HepG2 (cell line): ENCODE measurements at regions not wholly inside any gene's neighbourhood (a gene's known extent, or its start where the extent isn't known, plus 50 kb on each side); places are given as distances from the start of the nearest gene placed in this dataset.

Experiments used
- ATAC-seq: fragments of 200-7000 bp; cut with Tn5 transposase; 3 replicates; pipeline ENCODE4 v1.9.1; 2020; ENCODE audit warnings: mild to moderate bottlenecking, moderate library complexity
- BruUV-seq: library from RNA; stranded (reverse); fragments of 400-500 nt; replicated peaks from 2 replicates; lab custom pipeline; 2021; lab: Mats Ljungman, UMichigan
- CTCF ChIA-PET: fragments of 300-600 bp; formaldehyde crosslinking; extraction: SDS; loops from one replicate; lab custom pipeline; 2021; ENCODE audit warnings: low total read pairs, inconsistent platforms, low intra/inter-chr PET ratio; lab: Yijun Ruan, JAX
- POLR2A ChIA-PET: fragments of 350-600 bp; sonication (Branson Sonifier 250); formaldehyde crosslinking; loops from one replicate; lab custom pipeline; 2020; ENCODE audit warnings: antibody characterized with exemption, inconsistent platforms; lab: Yijun Ruan, JAX
- DNase-seq: peaks from one replicate; pipeline ENCODE4 v3.0.0-alpha.2; 2015; ENCODE audit warnings: low spot score
- FAIRE-seq: peaks from 3 replicates; lab custom pipeline; 2011; peaks lifted over from hg19 to GRCh38; lab: Jason Lieb, UNC
- H2AFZ ChIP-seq: one replicate; pipeline ENCODE4 v1.6.1; 2011; ENCODE audit warnings: low read length, inconsistent platforms
- H3K27ac ChIP-seq: fragments of 300-600 bp; 3 replicates; pipeline ENCODE4 v1.8.0; 2011; ENCODE audit warnings: mixed run types, mild to moderate bottlenecking, mixed read lengths, low read length, inconsistent platforms; ENCODE audit not compliant: insufficient read depth; ENCODE audit errors: extremely low read length
- H3K27me3 ChIP-seq, 2 experiments: fragments of 200-600 bp in 1 of 2; 2 replicates in 1 of 2; 3 replicates in 1 of 2; pipeline versions ENCODE4 v1.6.0 to v1.8.0; 2011; ENCODE audit warnings: low read length in 2 of 2, mild to moderate bottlenecking in 2 of 2, moderate library complexity in 2 of 2, inconsistent platforms in 1 of 2; ENCODE audit not compliant: insufficient read depth in 2 of 2, control insufficient read depth in 1 of 2
- H3K36me3 ChIP-seq, 2 experiments: fragments of 200-600 bp in 1 of 2; replicated peaks in 1 of 2; 2 replicates in 1 of 2; 3 replicates in 1 of 2; pipeline versions ENCODE4 v1.5.1 to v1.8.0; 2011; ENCODE audit warnings: low read length in 2 of 2, inconsistent platforms in 1 of 2; ENCODE audit not compliant: insufficient read depth in 2 of 2, control insufficient read depth in 1 of 2
- H3K4me1 ChIP-seq: 2 replicates; pipeline ENCODE4 v1.5.1; 2012; ENCODE audit warnings: low read length, inconsistent platforms; ENCODE audit not compliant: insufficient read depth
- H3K4me2 ChIP-seq: 2 replicates; pipeline ENCODE4 v1.6.0; 2011; ENCODE audit warnings: low read depth, low read length, inconsistent platforms
- H3K4me3 ChIP-seq, 3 experiments: fragments of 200-600 bp in 1 of 3; sonication (generic), shearing (Covaris generic) in 1 of 3; replicated peaks in 1 of 3; 2 replicates each; pipeline ENCODE4 v1.5.1; 2011 to 2016; ENCODE audit warnings: low read length in 3 of 3, inconsistent platforms in 2 of 3, low read depth in 2 of 3, mild to moderate bottlenecking in 2 of 3, control low read depth in 1 of 3, mixed read lengths in 1 of 3; ENCODE audit not compliant: insufficient read depth in 1 of 3
- H3K79me2 ChIP-seq: one replicate; pipeline ENCODE4 v1.6.1; 2011; ENCODE audit warnings: low read length, inconsistent platforms; ENCODE audit not compliant: insufficient read depth
- H3K9ac ChIP-seq: 2 replicates; pipeline ENCODE4 v1.6.0; 2011; ENCODE audit warnings: mild to moderate bottlenecking, low read depth, low read length, inconsistent platforms; ENCODE audit not compliant: insufficient read depth
- H3K9me3 ChIP-seq: 2 replicates; pipeline ENCODE4 v1.5.1; 2012; ENCODE audit warnings: mild to moderate bottlenecking, low read length
- H4K20me1 ChIP-seq: 2 replicates; pipeline ENCODE4 v1.6.0; 2011; ENCODE audit warnings: inconsistent platforms, mild to moderate bottlenecking, low read length, moderate library complexity; ENCODE audit not compliant: insufficient read depth
- DMAP1 ChIP-seq: IDR thresholded peaks from 2 replicates; pipeline ENCODE4 v1.6.1; 2016
- ELF3 ChIP-seq: IDR thresholded peaks from 2 replicates; pipeline ENCODE4 v1.6.1; 2016; ENCODE audit warnings: missing genetic modification reagents, missing compliant biosample characterization
- GABPB1 ChIP-seq: IDR thresholded peaks from 2 replicates; pipeline ENCODE4 v1.6.1; 2016; ENCODE audit warnings: mild to moderate bottlenecking, missing genetic modification reagents, moderate library complexity, missing compliant biosample characterization
- NFIC ChIP-seq: IDR thresholded peaks from 2 replicates; pipeline ENCODE4 v1.6.1; 2012; ENCODE audit warnings: mild to moderate bottlenecking, low read length, inconsistent platforms
- NR1H2 ChIP-seq: sonication (generic); formaldehyde crosslinking; IDR thresholded peaks from 2 replicates; pipeline ENCODE4 v1.8.1; 2022; ENCODE audit warnings: low read depth, missing genetic modification reagents, borderline replicate concordance
- PAF1 ChIP-seq: IDR thresholded peaks from 2 replicates; pipeline ENCODE4 v1.6.1; 2016; ENCODE audit warnings: missing genetic modification reagents, missing compliant biosample characterization
- PAWR ChIP-seq: sonication (generic); formaldehyde crosslinking; IDR thresholded peaks from 2 replicates; pipeline ENCODE4 v1.4.0; 2020; ENCODE audit warnings: missing genetic modification reagents, mild to moderate bottlenecking, borderline replicate concordance
- RARG ChIP-seq: sonication (generic); formaldehyde crosslinking; IDR thresholded peaks from 2 replicates; pipeline ENCODE4 v1.4.0; 2020; ENCODE audit warnings: low read depth, mild to moderate bottlenecking, missing genetic modification reagents
- SIN3A ChIP-seq: IDR thresholded peaks from 2 replicates; pipeline ENCODE4 v1.6.1; 2011; ENCODE audit warnings: low read depth, mild to moderate bottlenecking, control low read depth, low read length, borderline replicate concordance
- SIN3B ChIP-seq: fragments of 150-350 bp; IDR thresholded peaks from 2 replicates; pipeline ENCODE4 v1.6.1; 2014; ENCODE audit warnings: low read length
- SP140L ChIP-seq: sonication (generic); formaldehyde crosslinking; IDR thresholded peaks from 2 replicates; pipeline ENCODE4 v1.4.0; 2020; ENCODE audit warnings: missing genetic modification reagents, borderline replicate concordance
- SUZ12 ChIP-seq: fragments of 150-350 bp; IDR thresholded peaks from 2 replicates; pipeline ENCODE4 v1.6.1; 2014; ENCODE audit warnings: low read depth, low read length
- TBX2 ChIP-seq: sonication (generic); formaldehyde crosslinking; IDR thresholded peaks from 2 replicates; pipeline ENCODE4 v1.5.0; 2020; ENCODE audit warnings: missing genetic modification reagents, mild to moderate bottlenecking, borderline replicate concordance
- ZSCAN31 ChIP-seq: sonication (generic); formaldehyde crosslinking; IDR thresholded peaks from 2 replicates; pipeline ENCODE4 v1.5.0; 2020; ENCODE audit warnings: low read depth, mild to moderate bottlenecking, missing genetic modification reagents
- WGBS: methylation state at CpG from one replicate; pipeline ENCODE4 v1.1.6; 2017; ENCODE audit warnings: low lambda C conversion rate; 5-methylcytosine and 5-hydroxymethylcytosine counted together
- in situ Hi-C: cut with HindIII; loops from 2 replicates; pipeline ENCODE4 v1.10.0; 2017; ENCODE audit warnings: low pct_unique_long_range_greater_than_20kb; ENCODE audit not compliant: extremely low pct_ligation_motif_present
- intact Hi-C: fragments of 100-400 bp; cut with micrococcal nuclease; formaldehyde crosslinking; loops from one replicate; pipeline ENCODE4 v1.10.0; 2022; ENCODE audit not compliant: unreplicated experiment
- TF ChIP-seq, protein P1 (sequence below): sonication (generic); formaldehyde crosslinking; conservative IDR thresholded peaks from 2 replicates; pipeline ENCODE4 v1.5.0; 2020; ENCODE audit warnings: missing genetic modification reagents
- TF ChIP-seq, protein P2 (sequence below): sonication (generic); formaldehyde crosslinking; IDR thresholded peaks from 2 replicates; pipeline ENCODE4 v1.5.0; 2020; ENCODE audit warnings: missing genetic modification reagents
- TF ChIP-seq, protein P3 (sequence below): IDR thresholded peaks from 2 replicates; pipeline ENCODE4 v1.6.1; 2018; ENCODE audit warnings: missing genetic modification reagents, mild to moderate bottlenecking, missing compliant biosample characterization
- TF ChIP-seq, protein P4 (sequence below): sonication (generic); formaldehyde crosslinking; IDR thresholded peaks from 2 replicates; pipeline ENCODE4 v1.5.0; 2020; ENCODE audit warnings: mild to moderate bottlenecking, missing genetic modification reagents

DNA sequence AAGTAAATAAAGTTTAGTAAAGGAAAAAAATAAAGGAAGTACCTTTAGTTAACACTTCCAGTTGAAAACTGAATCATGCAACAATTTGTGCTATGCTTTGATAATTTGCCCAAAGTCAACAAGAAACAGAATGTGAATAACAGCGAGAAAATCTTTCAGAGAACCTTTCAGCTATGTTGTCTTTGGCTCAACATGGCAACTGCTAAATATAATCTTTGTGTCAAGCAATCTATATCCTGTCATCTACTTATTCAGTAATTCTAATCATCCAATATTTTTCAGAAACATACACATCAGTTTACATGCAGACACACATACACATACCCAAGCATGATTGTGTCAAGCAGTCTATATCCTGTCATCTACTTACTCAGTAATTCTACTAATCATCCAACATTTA is 136.0 kb upstream of the PABPC4L start:
- Histone ChIP-seq H3K4me3 (no peak overlapping the region), H4K20me1 (no peaks in the 10 kb centered on the region), H3K9me3 (no peaks in the 10 kb centered on the region), H3K27me3 (no peaks in the 10 kb centered on the region), H3K79me2 (no peaks in the 10 kb centered on the region), H3K9ac (no peak overlapping the region), H2AFZ (no peak overlapping the region), H3K4me2 (no peak overlapping the region), H3K27ac (no peak overlapping the region), H3K36me3 (no peaks in the 10 kb centered on the region), H3K4me1 (no peaks in the 10 kb centered on the region)
- ATAC-seq: no peak
- FAIRE-seq: no peak
- ChIA-PET POLR2A (no interaction called here), CTCF (no interaction called here)
- intact Hi-C loops: no loop called here
- no peak for TF ChIP-seq NR1H2
- TF ChIP-seq, protein P1, sequence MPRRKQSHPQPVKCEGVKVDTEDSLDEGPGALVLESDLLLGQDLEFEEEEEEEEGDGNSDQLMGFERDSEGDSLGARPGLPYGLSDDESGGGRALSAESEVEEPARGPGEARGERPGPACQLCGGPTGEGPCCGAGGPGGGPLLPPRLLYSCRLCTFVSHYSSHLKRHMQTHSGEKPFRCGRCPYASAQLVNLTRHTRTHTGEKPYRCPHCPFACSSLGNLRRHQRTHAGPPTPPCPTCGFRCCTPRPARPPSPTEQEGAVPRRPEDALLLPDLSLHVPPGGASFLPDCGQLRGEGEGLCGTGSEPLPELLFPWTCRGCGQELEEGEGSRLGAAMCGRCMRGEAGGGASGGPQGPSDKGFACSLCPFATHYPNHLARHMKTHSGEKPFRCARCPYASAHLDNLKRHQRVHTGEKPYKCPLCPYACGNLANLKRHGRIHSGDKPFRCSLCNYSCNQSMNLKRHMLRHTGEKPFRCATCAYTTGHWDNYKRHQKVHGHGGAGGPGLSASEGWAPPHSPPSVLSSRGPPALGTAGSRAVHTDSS: no peak
- no peak for TF ChIP-seq RARG
- no peak for TF ChIP-seq TBX2
- no peak for TF ChIP-seq PAF1 (CRISPR knock-in tag)
- TF ChIP-seq ZSCAN31 (CRISPR knock-in tag): no peak
- TF ChIP-seq, protein P2, sequence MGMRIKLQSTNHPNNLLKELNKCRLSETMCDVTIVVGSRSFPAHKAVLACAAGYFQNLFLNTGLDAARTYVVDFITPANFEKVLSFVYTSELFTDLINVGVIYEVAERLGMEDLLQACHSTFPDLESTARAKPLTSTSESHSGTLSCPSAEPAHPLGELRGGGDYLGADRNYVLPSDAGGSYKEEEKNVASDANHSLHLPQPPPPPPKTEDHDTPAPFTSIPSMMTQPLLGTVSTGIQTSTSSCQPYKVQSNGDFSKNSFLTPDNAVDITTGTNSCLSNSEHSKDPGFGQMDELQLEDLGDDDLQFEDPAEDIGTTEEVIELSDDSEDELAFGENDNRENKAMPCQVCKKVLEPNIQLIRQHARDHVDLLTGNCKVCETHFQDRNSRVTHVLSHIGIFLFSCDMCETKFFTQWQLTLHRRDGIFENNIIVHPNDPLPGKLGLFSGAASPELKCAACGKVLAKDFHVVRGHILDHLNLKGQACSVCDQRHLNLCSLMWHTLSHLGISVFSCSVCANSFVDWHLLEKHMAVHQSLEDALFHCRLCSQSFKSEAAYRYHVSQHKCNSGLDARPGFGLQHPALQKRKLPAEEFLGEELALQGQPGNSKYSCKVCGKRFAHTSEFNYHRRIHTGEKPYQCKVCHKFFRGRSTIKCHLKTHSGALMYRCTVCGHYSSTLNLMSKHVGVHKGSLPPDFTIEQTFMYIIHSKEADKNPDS: no peak
- no peak for TF ChIP-seq SIN3B
- TF ChIP-seq SUZ12: no peak
- TF ChIP-seq GABPB1 (CRISPR knock-in tag): no peak
- no peak for TF ChIP-seq NFIC
- TF ChIP-seq, protein P3, sequence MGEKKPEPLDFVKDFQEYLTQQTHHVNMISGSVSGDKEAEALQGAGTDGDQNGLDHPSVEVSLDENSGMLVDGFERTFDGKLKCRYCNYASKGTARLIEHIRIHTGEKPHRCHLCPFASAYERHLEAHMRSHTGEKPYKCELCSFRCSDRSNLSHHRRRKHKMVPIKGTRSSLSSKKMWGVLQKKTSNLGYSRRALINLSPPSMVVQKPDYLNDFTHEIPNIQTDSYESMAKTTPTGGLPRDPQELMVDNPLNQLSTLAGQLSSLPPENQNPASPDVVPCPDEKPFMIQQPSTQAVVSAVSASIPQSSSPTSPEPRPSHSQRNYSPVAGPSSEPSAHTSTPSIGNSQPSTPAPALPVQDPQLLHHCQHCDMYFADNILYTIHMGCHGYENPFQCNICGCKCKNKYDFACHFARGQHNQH: no peak
- TF ChIP-seq, protein P4, sequence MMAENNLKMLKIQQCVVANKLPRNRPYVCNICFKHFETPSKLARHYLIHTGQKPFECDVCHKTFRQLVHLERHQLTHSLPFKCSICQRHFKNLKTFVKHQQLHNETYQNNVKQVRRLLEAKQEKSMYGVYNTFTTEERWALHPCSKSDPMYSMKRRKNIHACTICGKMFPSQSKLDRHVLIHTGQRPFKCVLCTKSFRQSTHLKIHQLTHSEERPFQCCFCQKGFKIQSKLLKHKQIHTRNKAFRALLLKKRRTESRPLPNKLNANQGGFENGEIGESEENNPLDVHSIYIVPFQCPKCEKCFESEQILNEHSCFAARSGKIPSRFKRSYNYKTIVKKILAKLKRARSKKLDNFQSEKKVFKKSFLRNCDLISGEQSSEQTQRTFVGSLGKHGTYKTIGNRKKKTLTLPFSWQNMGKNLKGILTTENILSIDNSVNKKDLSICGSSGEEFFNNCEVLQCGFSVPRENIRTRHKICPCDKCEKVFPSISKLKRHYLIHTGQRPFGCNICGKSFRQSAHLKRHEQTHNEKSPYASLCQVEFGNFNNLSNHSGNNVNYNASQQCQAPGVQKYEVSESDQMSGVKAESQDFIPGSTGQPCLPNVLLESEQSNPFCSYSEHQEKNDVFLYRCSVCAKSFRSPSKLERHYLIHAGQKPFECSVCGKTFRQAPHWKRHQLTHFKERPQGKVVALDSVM (CRISPR knock-in tag): no peak
- no peak for TF ChIP-seq SP140L (CRISPR knock-in tag)
- no peak for TF ChIP-seq PAWR (CRISPR knock-in tag)
- no peak for TF ChIP-seq DMAP1
- no peak for TF ChIP-seq SIN3A
- TF ChIP-seq ELF3: no peak
- in situ Hi-C loops: no loop called here
- DNase-seq: no peak
- 7% methylated on average over 1 of the region's 1 CpG for WGBS
- BruUV-seq: no TSS peak
